DOHH2 (cell line): ENCODE measurements at regions not wholly inside any gene's neighbourhood (a gene's known extent, or its start where the extent isn't known, plus 50 kb on each side); places are given as distances from the start of the nearest gene placed in this dataset.

Experiments
- H3F3A ChIP-seq: fragments of 200-600 bp; sonication (generic), shearing (Covaris generic); 2 replicates; pipeline ENCODE4 v1.6.0; 2016; ENCODE audit warnings: antibody characterized with exemption, mild to moderate bottlenecking; ENCODE audit not compliant: control insufficient read depth, insufficient read depth
- H3K27ac ChIP-seq: fragments of 200-600 bp; sonication (generic); 2 replicates; pipeline ENCODE4 v1.5.1; 2014; ENCODE audit warnings: low read depth, mild to moderate bottlenecking, low read length, moderate library complexity
- H3K27me3 ChIP-seq: fragments of 200-600 bp; sonication (generic); 2 replicates; pipeline ENCODE4 v1.6.1; 2014; ENCODE audit warnings: mild to moderate bottlenecking, low read length, mixed read lengths; ENCODE audit not compliant: control insufficient read depth
- H3K36me3 ChIP-seq: fragments of 200-600 bp; sonication (generic); 2 replicates; pipeline ENCODE4 v1.6.1; 2014; ENCODE audit warnings: mild to moderate bottlenecking, low read length, moderate library complexity, mixed read lengths; ENCODE audit not compliant: control insufficient read depth
- H3K4me1 ChIP-seq: fragments of 200-600 bp; sonication (generic); 2 replicates; pipeline ENCODE4 v1.6.1; 2014; ENCODE audit warnings: mild to moderate bottlenecking, low read length, mixed read lengths; ENCODE audit not compliant: control insufficient read depth
- H3K4me2 ChIP-seq: fragments of 200-600 bp; sonication (generic); 2 replicates; pipeline ENCODE4 v1.6.0; 2014; ENCODE audit warnings: mild to moderate bottlenecking, low read length, moderate library complexity
- H3K4me3 ChIP-seq: fragments of 200-600 bp; sonication (generic); 2 replicates; pipeline ENCODE4 v1.5.1; 2014; ENCODE audit warnings: mild to moderate bottlenecking, low read length, mixed read lengths
- H3K79me2 ChIP-seq: fragments of 200-600 bp; sonication (generic); 2 replicates; pipeline ENCODE4 v1.6.1; 2014; ENCODE audit warnings: mild to moderate bottlenecking, low read length, mixed read lengths; ENCODE audit not compliant: control insufficient read depth
- H3K9me2 ChIP-seq: fragments of 200-600 bp; sonication (generic); replicated peaks from 2 replicates; pipeline ENCODE4 v1.6.1; 2014; ENCODE audit warnings: mild to moderate bottlenecking, low read length, mixed read lengths; ENCODE audit not compliant: control insufficient read depth
- H3K9me3 ChIP-seq: fragments of 200-600 bp; sonication (generic); 2 replicates; pipeline ENCODE4 v1.6.1; 2014; ENCODE audit warnings: antibody characterized with exemption, low read length, mixed read lengths; ENCODE audit not compliant: control insufficient read depth, insufficient read depth
- H4K20me1 ChIP-seq: fragments of 200-600 bp; sonication (generic); 2 replicates; pipeline ENCODE4 v1.6.0; 2014; ENCODE audit warnings: low read depth, mild to moderate bottlenecking, antibody characterized with exemption, low read length, moderate library complexity; ENCODE audit not compliant: control insufficient read depth, insufficient read depth
- CTCF ChIP-seq: fragments of 200-600 bp; sonication (generic); IDR thresholded peaks from one replicate; pipeline ENCODE4 v1.5.1; 2014; ENCODE audit warnings: antibody characterized with exemption, mild to moderate bottlenecking, low read depth, low read length; ENCODE audit not compliant: poor library complexity, severe bottlenecking
- EZH2phosphoT487 ChIP-seq: fragments of 200-600 bp; sonication (generic); IDR thresholded peaks from 2 replicates; pipeline ENCODE4 v1.6.1; 2017; ENCODE audit warnings: borderline replicate concordance, mild to moderate bottlenecking, antibody characterized with exemption, low read length, moderate library complexity, mixed read lengths

GRCh38 chr5:54703565-54704255 lies 186.2 kb downstream of the SNX18 start:
- Histone ChIP-seq H3K27me3 (no peaks in the 10 kb centered on the region), H3K9me3 (no peaks in the 10 kb centered on the region), H4K20me1 (no peaks in the 10 kb centered on the region), H3K9me2 (no peaks in the 10 kb centered on the region), H3K79me2 (no peaks in the 10 kb centered on the region), H3K4me1 (no peaks in the 10 kb centered on the region), H3F3A (no peaks in the 10 kb centered on the region), H3K4me3 (no peak overlapping the region), H3K36me3 (no peaks in the 10 kb centered on the region), H3K27ac (no peak overlapping the region), H3K4me2 (no peak overlapping the region)
- TF ChIP-seq CTCF (no peak), EZH2phosphoT487 (no peak)

GRCh38 chr5:54703133-54703532 lies 185.6 kb downstream of the SNX18 start:
- H3F3A ChIP-seq: no peaks in the 10 kb centered on the region
- H3K27ac ChIP-seq: no peak overlapping the region
- H3K9me3 ChIP-seq: no peaks in the 10 kb centered on the region
- H3K36me3 ChIP-seq: no peaks in the 10 kb centered on the region
- H3K27me3 ChIP-seq: no peaks in the 10 kb centered on the region
- no peak overlapping the region for H3K4me3 ChIP-seq
- H3K9me2 ChIP-seq: no peaks in the 10 kb centered on the region
- no peak for TF ChIP-seq EZH2phosphoT487
- TF ChIP-seq CTCF: no peak
- H3K4me2 ChIP-seq: no peak overlapping the region
- no peaks in the 10 kb centered on the region for H3K4me1 ChIP-seq
- H4K20me1 ChIP-seq: no peaks in the 10 kb centered on the region
- H3K79me2 ChIP-seq: no peaks in the 10 kb centered on the region

GRCh38 chr5:54702470-54702869 lies 184.9 kb downstream of the SNX18 start:
- no peaks in the 10 kb centered on the region for H3K79me2 ChIP-seq
- H3K4me2 ChIP-seq: no peak overlapping the region
- no peak overlapping the region for H3K4me3 ChIP-seq
- H3K27me3 ChIP-seq: no peaks in the 10 kb centered on the region
- H3F3A ChIP-seq: no peaks in the 10 kb centered on the region
- no peaks in the 10 kb centered on the region for H3K9me3 ChIP-seq
- H3K27ac ChIP-seq: no peak overlapping the region
- no peaks in the 10 kb centered on the region for H3K4me1 ChIP-seq
- H3K9me2 ChIP-seq: no peaks in the 10 kb centered on the region
- TF ChIP-seq EZH2phosphoT487 (no peak), CTCF (no peak)
- no peaks in the 10 kb centered on the region for H3K36me3 ChIP-seq
- H4K20me1 ChIP-seq: no peaks in the 10 kb centered on the region
